Uterus (tissue), 3 donors: ENCODE measurements at regions not wholly inside any gene's neighbourhood (a gene's known extent, or its start where the extent isn't known, plus 50 kb on each side); places are given as distances from the start of the nearest gene placed in this dataset.

ENCODE experiments used
- DNase-seq, 2 donors: peaks; one replicate each; pipeline ENCODE4 v3.0.0-alpha.2; 2019 to 2020
- H3K27ac ChIP-seq, 2 donors: fragments of 200-600 bp; sonication (generic); 1 replicate in 1 of 2; 2 replicates in 1 of 2; pipeline ENCODE4 v1.5.1; 2016 to 2018
- H3K27me3 ChIP-seq, 2 donors: fragments of 200-600 bp; sonication (generic); one replicate each; pipeline ENCODE4 v1.5.1; 2018 to 2019; ENCODE audit warnings: control low read depth in 1 of 2
- H3K36me3 ChIP-seq, 2 donors: fragments of 200-600 bp; sonication (generic); one replicate each; pipeline ENCODE4 v1.5.1; 2019; ENCODE audit warnings: control low read depth in 1 of 2
- H3K4me1 ChIP-seq, 2 donors: fragments of 200-600 bp; sonication (generic); one replicate each; pipeline ENCODE4 v1.5.1; 2018 to 2019; ENCODE audit warnings: control low read depth in 1 of 2
- H3K4me3 ChIP-seq, 2 donors: fragments of 200-600 bp; sonication (generic); 1 replicate in 1 of 2; 2 replicates in 1 of 2; pipeline ENCODE4 v1.5.1; 2018 to 2019; ENCODE audit warnings: mild to moderate bottlenecking in 1 of 2
- H3K9me3 ChIP-seq, 2 donors: fragments of 200-600 bp; sonication (generic); one replicate each; pipeline ENCODE4 v1.5.1; 2019; ENCODE audit warnings: control low read depth in 1 of 2
- CTCF ChIP-seq, 4 experiments: fragments of 200-600 bp in 2 of 4; fragments of 450-650 bp in 2 of 4; sonication (generic) in 2 of 4; IDR thresholded peaks; one replicate each; pipeline ENCODE4 v1.5.1; 2016 to 2019; ENCODE audit warnings: antibody characterized with exemption in 4 of 4, mild to moderate bottlenecking in 2 of 4, moderate library complexity in 1 of 4
- POLR2A ChIP-seq, 2 donors: fragments of 450-650 bp; IDR thresholded peaks; one replicate each; pipeline ENCODE4 v1.6.1; 2016; ENCODE audit warnings: antibody characterized with exemption in 2 of 2, mild to moderate bottlenecking in 1 of 2, moderate library complexity in 1 of 2
- intact Hi-C: fragments of 100-400 bp; cut with DNase I; formaldehyde crosslinking; loops from one replicate; pipeline ENCODE4 v1.15.1; 2023; ENCODE audit warnings: low total_unique reads
- donor health status: DM: yes; HTN: yes; CAD: no.

- Histone ChIP-seq H3K9me3 (no peaks in the 10 kb centered on the region), H3K36me3 (no peaks in the 10 kb centered on the region), H3K4me3 (no peak overlapping the region), H3K27me3 (no peaks in the 10 kb centered on the region), H3K27ac (no peak overlapping the region), H3K4me1 (no peaks in the 10 kb centered on the region)
- no peak for DNase-seq
- intact Hi-C loops: no loop called here
- TF ChIP-seq POLR2A (IDR thresholded peaks at IDR 0.05): no peak
- TF ChIP-seq CTCF (IDR thresholded peaks at IDR 0.05): no peak
Observed at GRCh38 chr5:3825531-3826451, 230.2 kb downstream of the IRX1 start.

GRCh38 chr5:3827624-3828023, 232.0 kb downstream of the IRX1 start:
- Histone ChIP-seq H3K36me3 (no peaks in the 10 kb centered on the region), H3K4me1 (no peaks in the 10 kb centered on the region), H3K27me3 (no peaks in the 10 kb centered on the region), H3K4me3 (no peak overlapping the region), H3K9me3 (no peaks in the 10 kb centered on the region), H3K27ac (no peak overlapping the region)
- no peak for TF ChIP-seq POLR2A (IDR thresholded peaks at IDR 0.05)
- no peak for TF ChIP-seq CTCF (IDR thresholded peaks at IDR 0.05)
- DNase-seq: no peak
- intact Hi-C loops: no loop called here

- Histone ChIP-seq H3K27me3 (no peaks in the 10 kb centered on the region), H3K36me3 (no peaks in the 10 kb centered on the region), H3K4me1 (no peaks in the 10 kb centered on the region), H3K9me3 (no peaks in the 10 kb centered on the region), H3K4me3 (no peak overlapping the region), H3K27ac (no peak overlapping the region)
- TF ChIP-seq CTCF (IDR thresholded peaks at IDR 0.05) (no peak), POLR2A (IDR thresholded peaks at IDR 0.05) (no peak)
- DNase-seq: no peak
- intact Hi-C loops: no loop called here
Observed at GRCh38 chr5:3828761-3829160, 233.1 kb downstream of the IRX1 start.

GRCh38 chr5:3833566-3833965, 237.9 kb downstream of the IRX1 start:
- H3K9me3 ChIP-seq: no peaks in the 10 kb centered on the region
- no peaks in the 10 kb centered on the region for H3K36me3 ChIP-seq
- intact Hi-C loops: no loop called here
- H3K4me3 ChIP-seq: no peak overlapping the region
- TF ChIP-seq POLR2A (IDR thresholded peaks at IDR 0.05): no peak
- no peak for TF ChIP-seq CTCF (IDR thresholded peaks at IDR 0.05)
- DNase-seq: no peak
- H3K27ac ChIP-seq: no peak overlapping the region
- no peaks in the 10 kb centered on the region for H3K27me3 ChIP-seq
- no peaks in the 10 kb centered on the region for H3K4me1 ChIP-seq

- DNase-seq: no peak
- Histone ChIP-seq H3K36me3 (no peaks in the 10 kb centered on the region), H3K9me3 (no peaks in the 10 kb centered on the region), H3K4me3 (no peak overlapping the region), H3K27me3 (no peaks in the 10 kb centered on the region), H3K27ac (no peak overlapping the region), H3K4me1 (no peaks in the 10 kb centered on the region)
- TF ChIP-seq CTCF (IDR thresholded peaks at IDR 0.05): no peak
- no peak for TF ChIP-seq POLR2A (IDR thresholded peaks at IDR 0.05)
- intact Hi-C loops: no loop called here
Observed at GRCh38 chr5:3835811-3836210, 240.2 kb downstream of the IRX1 start.
